Testis (tissue), 2 donors: ENCODE measurements at regions not wholly inside any gene's neighbourhood (a gene's known extent, or its start where the extent isn't known, plus 50 kb on each side); places are given as distances from the start of the nearest gene placed in this dataset.

Experiments
- POLR2A ChIP-seq: fragments of 450-650 bp; IDR thresholded peaks from one replicate; pipeline ENCODE4 v1.6.1; 2017; ENCODE audit warnings: antibody characterized with exemption, mild to moderate bottlenecking, moderate library complexity
- TF ChIP-seq, protein P1 (sequence below), 3 experiments: fragments of 450-650 bp in 2 of 3; fragments of 200-600 bp in 1 of 3; sonication (generic) in 1 of 3; IDR thresholded peaks; one replicate each; pipeline ENCODE4 v1.5.1; 2016 to 2019; ENCODE audit warnings: antibody characterized with exemption in 3 of 3, mild to moderate bottlenecking in 2 of 3, moderate library complexity in 1 of 3

DNA sequence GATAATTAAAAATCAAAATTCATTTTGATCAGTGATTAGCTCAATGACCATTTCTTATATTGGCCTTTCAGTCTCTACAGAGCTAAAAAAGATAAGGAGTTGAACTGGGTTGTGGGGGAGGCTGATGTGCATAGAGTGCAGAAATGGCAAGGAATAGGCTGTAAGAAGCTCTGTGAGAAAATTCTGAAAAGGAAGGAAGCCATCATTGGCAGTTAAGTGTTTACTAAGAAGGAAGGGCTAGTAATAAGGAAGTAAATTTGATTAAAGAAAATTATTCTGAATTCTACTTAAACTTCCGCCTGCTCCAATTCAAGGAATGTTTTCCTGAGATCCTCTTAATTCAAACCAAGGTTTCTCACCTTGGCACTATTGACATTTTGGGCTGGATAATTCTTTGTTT lies 187.5 kb downstream of the MZT1 start:
- TF ChIP-seq, protein P1, sequence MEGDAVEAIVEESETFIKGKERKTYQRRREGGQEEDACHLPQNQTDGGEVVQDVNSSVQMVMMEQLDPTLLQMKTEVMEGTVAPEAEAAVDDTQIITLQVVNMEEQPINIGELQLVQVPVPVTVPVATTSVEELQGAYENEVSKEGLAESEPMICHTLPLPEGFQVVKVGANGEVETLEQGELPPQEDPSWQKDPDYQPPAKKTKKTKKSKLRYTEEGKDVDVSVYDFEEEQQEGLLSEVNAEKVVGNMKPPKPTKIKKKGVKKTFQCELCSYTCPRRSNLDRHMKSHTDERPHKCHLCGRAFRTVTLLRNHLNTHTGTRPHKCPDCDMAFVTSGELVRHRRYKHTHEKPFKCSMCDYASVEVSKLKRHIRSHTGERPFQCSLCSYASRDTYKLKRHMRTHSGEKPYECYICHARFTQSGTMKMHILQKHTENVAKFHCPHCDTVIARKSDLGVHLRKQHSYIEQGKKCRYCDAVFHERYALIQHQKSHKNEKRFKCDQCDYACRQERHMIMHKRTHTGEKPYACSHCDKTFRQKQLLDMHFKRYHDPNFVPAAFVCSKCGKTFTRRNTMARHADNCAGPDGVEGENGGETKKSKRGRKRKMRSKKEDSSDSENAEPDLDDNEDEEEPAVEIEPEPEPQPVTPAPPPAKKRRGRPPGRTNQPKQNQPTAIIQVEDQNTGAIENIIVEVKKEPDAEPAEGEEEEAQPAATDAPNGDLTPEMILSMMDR (IDR thresholded peaks at IDR 0.05) = no peak
- TF ChIP-seq POLR2A = no peak
